Astrocyte (in vitro differentiated cells and primary cell): ENCODE measurements at regions not wholly inside any gene's neighbourhood (a gene's known extent, or its start where the extent isn't known, plus 50 kb on each side); places are given as distances from the start of the nearest gene placed in this dataset.

Experiments
- DNase-seq: peaks from one replicate; pipeline ENCODE4 v3.0.0-alpha.2; 2010; ENCODE audit warnings: low read depth
- FAIRE-seq: peaks from 2 replicates; lab custom pipeline; 2011; peaks lifted over from hg19 to GRCh38; lab: Jason Lieb, UNC
- H2AFZ ChIP-seq: 2 replicates; pipeline ENCODE4 v1.6.0; 2012; ENCODE audit warnings: low read depth, low read length, inconsistent platforms
- H3K27ac ChIP-seq: 2 replicates; pipeline ENCODE4 v1.5.1; 2011; ENCODE audit warnings: low read depth, low read length, inconsistent platforms
- H3K27me3 ChIP-seq: 2 replicates; pipeline ENCODE4 v1.6.0; 2011; ENCODE audit warnings: low read length, inconsistent platforms; ENCODE audit not compliant: insufficient read depth
- H3K36me3 ChIP-seq: 2 replicates; pipeline ENCODE4 v1.5.1; 2011; ENCODE audit warnings: low read length, inconsistent platforms; ENCODE audit not compliant: insufficient read depth
- H3K4me1 ChIP-seq: 2 replicates; pipeline ENCODE4 v1.5.1; 2011; ENCODE audit warnings: low read length, inconsistent platforms; ENCODE audit not compliant: insufficient read depth
- H3K4me2 ChIP-seq: 2 replicates; pipeline ENCODE4 v1.6.0; 2012; ENCODE audit warnings: low read length, inconsistent platforms
- H3K4me3 ChIP-seq: 2 replicates; pipeline ENCODE4 v1.5.1; 2011; ENCODE audit warnings: low read depth, mild to moderate bottlenecking, low read length, inconsistent platforms; ENCODE audit not compliant: insufficient read depth
- H3K79me2 ChIP-seq: 2 replicates; pipeline ENCODE4 v1.6.0; 2012; ENCODE audit warnings: mild to moderate bottlenecking, low read length, inconsistent platforms; ENCODE audit not compliant: insufficient read depth
- H3K9ac ChIP-seq: 2 replicates; pipeline ENCODE4 v1.6.0; 2012; ENCODE audit warnings: mild to moderate bottlenecking, low read length, inconsistent platforms
- H3K9me3 ChIP-seq: 2 replicates; pipeline ENCODE4 v1.5.1; 2012; ENCODE audit warnings: low read depth, mild to moderate bottlenecking, low read length, inconsistent platforms; ENCODE audit not compliant: insufficient read depth
- H4K20me1 ChIP-seq: 2 replicates; pipeline ENCODE4 v1.6.0; 2012; ENCODE audit warnings: low read length, inconsistent platforms; ENCODE audit not compliant: insufficient read depth
- H3K27ac Mint-ChIP-seq: one replicate; pipeline ENCODE4 v1.8.0; 2021; ENCODE audit warnings: mild to moderate bottlenecking, mixed read lengths; ENCODE audit not compliant: unreplicated experiment
- H3K27me3 Mint-ChIP-seq: one replicate; pipeline ENCODE4 v1.8.0; 2021; ENCODE audit warnings: low read depth, mixed read lengths; ENCODE audit not compliant: unreplicated experiment
- H3K36me3 Mint-ChIP-seq: one replicate; pipeline ENCODE4 v1.8.0; 2021; ENCODE audit warnings: low read depth, mixed read lengths; ENCODE audit not compliant: unreplicated experiment
- H3K4me1 Mint-ChIP-seq: one replicate; pipeline ENCODE4 v1.8.0; 2021; ENCODE audit warnings: low read depth, mixed read lengths; ENCODE audit not compliant: unreplicated experiment
- H3K4me3 Mint-ChIP-seq: one replicate; pipeline ENCODE4 v1.8.0; 2021; ENCODE audit warnings: mild to moderate bottlenecking, moderate library complexity, mixed read lengths; ENCODE audit not compliant: unreplicated experiment
- H3K9me3 Mint-ChIP-seq: one replicate; pipeline ENCODE4 v1.8.0; 2021; ENCODE audit warnings: mild to moderate bottlenecking, mixed read lengths; ENCODE audit not compliant: unreplicated experiment
- CTCF ChIP-seq: IDR thresholded peaks from 2 replicates; pipeline ENCODE4 v1.5.1; 2011; ENCODE audit warnings: low read depth, mild to moderate bottlenecking, inconsistent platforms, low read length, moderate library complexity; ENCODE audit not compliant: insufficient read depth
- EZH2 ChIP-seq: IDR thresholded peaks from 2 replicates; pipeline ENCODE4 v1.6.1; 2012; ENCODE audit warnings: mild to moderate bottlenecking, low read length, inconsistent platforms; ENCODE audit not compliant: insufficient read depth

GRCh38 chr17:74145756-74146155 is 57.7 kb upstream of the RPL38 start:
- H2AFZ ChIP-seq: no peak overlapping the region
- H3K4me3 Mint-ChIP-seq: no peak overlapping the region
- TF ChIP-seq EZH2 (no peak), CTCF (no peak)

GRCh38 chr17:74146196-74146595 is 57.3 kb upstream of the RPL38 start:
- Histone ChIP-seq H3K4me2 (no peak overlapping the region), H2AFZ (no peak overlapping the region), H3K4me1 (no peaks in the 10 kb centered on the region), H3K9me3 (no peaks in the 10 kb centered on the region), H3K27me3 (no peaks in the 10 kb centered on the region), H3K36me3 (no peaks in the 10 kb centered on the region), H3K4me3 (no peak overlapping the region), H3K9ac (no peak overlapping the region), H3K79me2 (no peaks in the 10 kb centered on the region), H4K20me1 (no peaks in the 10 kb centered on the region), H3K27ac (no peak overlapping the region)
- FAIRE-seq (no peak), DNase-seq (no peak)
- H3K27ac Mint-ChIP-seq: no peak overlapping the region
- H3K9me3 Mint-ChIP-seq: peaks cover 16% of the 10 kb centered on the region
- H3K36me3 Mint-ChIP-seq: no peaks in the 10 kb centered on the region
- H3K4me3 Mint-ChIP-seq: no peak overlapping the region
- no peaks in the 10 kb centered on the region for H3K4me1 Mint-ChIP-seq
- TF ChIP-seq CTCF: no peak
- TF ChIP-seq EZH2: no peak
- H3K27me3 Mint-ChIP-seq: peaks cover 24% of the 10 kb centered on the region

More at GRCh38 chr17:74145756-74146155, 57.7 kb upstream of the RPL38 start:
- H3K9ac ChIP-seq: no peak overlapping the region
- H3K36me3 Mint-ChIP-seq: no peaks in the 10 kb centered on the region
- DNase-seq (no peak), FAIRE-seq (no peak)
- H3K36me3 ChIP-seq: no peaks in the 10 kb centered on the region
- no peaks in the 10 kb centered on the region for H3K79me2 ChIP-seq
- H3K27ac Mint-ChIP-seq: no peak overlapping the region
- peaks cover 16% of the 10 kb centered on the region for H3K9me3 Mint-ChIP-seq
- H3K27me3 Mint-ChIP-seq: peaks cover 24% of the 10 kb centered on the region
- no peaks in the 10 kb centered on the region for H3K4me1 ChIP-seq
- H4K20me1 ChIP-seq: no peaks in the 10 kb centered on the region
- no peak overlapping the region for H3K4me3 ChIP-seq
- no peaks in the 10 kb centered on the region for H3K4me1 Mint-ChIP-seq
- H3K27me3 ChIP-seq: no peaks in the 10 kb centered on the region
- no peak overlapping the region for H3K4me2 ChIP-seq
- no peak overlapping the region for H3K27ac ChIP-seq
- H3K9me3 ChIP-seq: no peaks in the 10 kb centered on the region

GRCh38 chr17:74147056-74147835 is 56.2 kb upstream of the RPL38 start:
- H3K4me1 Mint-ChIP-seq: no peaks in the 10 kb centered on the region
- no peak overlapping the region for H3K9ac ChIP-seq
- no peak for FAIRE-seq
- TF ChIP-seq CTCF: no peak
- no peak for TF ChIP-seq EZH2
- no peak overlapping the region for H3K27ac Mint-ChIP-seq
- no peak overlapping the region for H2AFZ ChIP-seq
- H3K4me3 ChIP-seq: no peak overlapping the region
- H3K27ac ChIP-seq: no peak overlapping the region
- no peaks in the 10 kb centered on the region for H3K27me3 ChIP-seq
- H3K79me2 ChIP-seq: no peaks in the 10 kb centered on the region
- H3K36me3 ChIP-seq: no peaks in the 10 kb centered on the region
- no peak for DNase-seq
- H3K4me1 ChIP-seq: no peaks in the 10 kb centered on the region
- H3K36me3 Mint-ChIP-seq: no peaks in the 10 kb centered on the region
- no peaks in the 10 kb centered on the region for H3K9me3 ChIP-seq
- no peaks in the 10 kb centered on the region for H4K20me1 ChIP-seq
- no peak overlapping the region for H3K4me3 Mint-ChIP-seq
- peaks cover 32% of the 10 kb centered on the region for H3K27me3 Mint-ChIP-seq
- no peak overlapping the region for H3K4me2 ChIP-seq
- peaks cover 16% of the 10 kb centered on the region for H3K9me3 Mint-ChIP-seq
